BJ (cell line): ENCODE measurements at regions not wholly inside any gene's neighbourhood (a gene's known extent, or its start where the extent isn't known, plus 50 kb on each side); places are given as distances from the start of the nearest gene placed in this dataset.

Experiments
- CTCF ChIA-PET: fragments of 350-600 bp; formaldehyde crosslinking; extraction: SDS; loops from one replicate; lab custom pipeline; 2021; ENCODE audit warnings: antibody characterized with exemption, inconsistent platforms; lab: Yijun Ruan, JAX
- POLR2A ChIA-PET: fragments of 300-600 bp; sonication (Branson Sonifier 250); formaldehyde crosslinking; extraction: SDS; loops from one replicate; lab custom pipeline; 2021; ENCODE audit warnings: antibody characterized with exemption; lab: Charles Lee
- DNase-seq: peaks from one replicate; pipeline ENCODE4 v3.0.0-alpha.2; 2011; ENCODE audit warnings: low read depth
- H3K27me3 ChIP-seq: 2 replicates; pipeline ENCODE4 v1.6.0; 2011; ENCODE audit warnings: low read length; ENCODE audit not compliant: control insufficient read depth, insufficient read depth
- H3K36me3 ChIP-seq: 2 replicates; pipeline ENCODE4 v1.5.1; 2011; ENCODE audit warnings: low read length; ENCODE audit not compliant: control insufficient read depth, insufficient read depth
- H3K4me3 ChIP-seq: 2 replicates; pipeline ENCODE4 v1.5.1; 2011; ENCODE audit warnings: low read depth, mild to moderate bottlenecking, control low read depth, low read length
- CTCF ChIP-seq: IDR thresholded peaks from 2 replicates; pipeline ENCODE4 v1.5.1; 2011; ENCODE audit warnings: low read depth, mild to moderate bottlenecking, control low read depth, inconsistent platforms, low read length, moderate library complexity; ENCODE audit not compliant: insufficient read depth

- Histone ChIP-seq H3K36me3 (no peaks in the 10 kb centered on the region), H3K27me3 (no peaks in the 10 kb centered on the region), H3K4me3 (no peak overlapping the region)
- POLR2A ChIA-PET = no interaction called here
- CTCF ChIA-PET = no interaction called here
- no peak for TF ChIP-seq CTCF
- no peak for DNase-seq
Measured at GRCh38 chr14:82725213-82725612, 1191.6 kb upstream of the SEL1L start.

- H3K4me3 ChIP-seq = no peak overlapping the region
- no peak for DNase-seq
- ChIA-PET POLR2A (no interaction called here), CTCF (no interaction called here)
- no peaks in the 10 kb centered on the region for H3K27me3 ChIP-seq
- no peak for TF ChIP-seq CTCF
- H3K36me3 ChIP-seq = no peaks in the 10 kb centered on the region
Measured at GRCh38 chr14:82731526-82731925, 1197.9 kb upstream of the SEL1L start.

- CTCF ChIA-PET = no interaction called here
- POLR2A ChIA-PET = no interaction called here
Measured at GRCh38 chr14:82740547-82740946, 1206.9 kb upstream of the SEL1L start.

GRCh38 chr14:82755476-82755875, 1221.8 kb upstream of the SEL1L start:
- DNase-seq = no peak
- POLR2A ChIA-PET = no interaction called here
- Histone ChIP-seq H3K27me3 (no peaks in the 10 kb centered on the region), H3K4me3 (no peak overlapping the region), H3K36me3 (no peaks in the 10 kb centered on the region)
- no peak for TF ChIP-seq CTCF
- CTCF ChIA-PET = no interaction called here

More at GRCh38 chr14:82740547-82740946, 1206.9 kb upstream of the SEL1L start:
- no peak overlapping the region for H3K4me3 ChIP-seq
- no peak for TF ChIP-seq CTCF
- no peak for DNase-seq
- H3K27me3 ChIP-seq = no peaks in the 10 kb centered on the region
- no peaks in the 10 kb centered on the region for H3K36me3 ChIP-seq

- TF ChIP-seq CTCF = no peak
- H3K4me3 ChIP-seq = no peak overlapping the region
- H3K36me3 ChIP-seq = no peaks in the 10 kb centered on the region
- ChIA-PET POLR2A (no interaction called here), CTCF (no interaction called here)
- H3K27me3 ChIP-seq = no peaks in the 10 kb centered on the region
- DNase-seq = no peak
Measured at GRCh38 chr14:82755923-82756322, 1222.3 kb upstream of the SEL1L start.
